Neural cell (in vitro differentiated cells): ENCODE measurements at regions not wholly inside any gene's neighbourhood (a gene's known extent, or its start where the extent isn't known, plus 50 kb on each side); places are given as distances from the start of the nearest gene placed in this dataset.
A peak's percentile ranks its signal among the peaks of the same experiment; 100 is the strongest.

ENCODE experiments used
- EP300 ChIP-seq: fragments of 450-650 bp; conservative IDR thresholded peaks from 2 replicates; pipeline ENCODE4 v1.6.1; 2014; ENCODE audit warnings: antibody characterized with exemption, mild to moderate bottlenecking, moderate library complexity; ENCODE audit not compliant: poor library complexity, severe bottlenecking
- TF ChIP-seq, protein P1 (sequence below): fragments of 450-650 bp; IDR thresholded peaks from 2 replicates; pipeline ENCODE4 v1.5.1; 2014; ENCODE audit warnings: antibody characterized with exemption, mild to moderate bottlenecking, moderate library complexity; ENCODE audit not compliant: poor library complexity, severe bottlenecking

DNA sequence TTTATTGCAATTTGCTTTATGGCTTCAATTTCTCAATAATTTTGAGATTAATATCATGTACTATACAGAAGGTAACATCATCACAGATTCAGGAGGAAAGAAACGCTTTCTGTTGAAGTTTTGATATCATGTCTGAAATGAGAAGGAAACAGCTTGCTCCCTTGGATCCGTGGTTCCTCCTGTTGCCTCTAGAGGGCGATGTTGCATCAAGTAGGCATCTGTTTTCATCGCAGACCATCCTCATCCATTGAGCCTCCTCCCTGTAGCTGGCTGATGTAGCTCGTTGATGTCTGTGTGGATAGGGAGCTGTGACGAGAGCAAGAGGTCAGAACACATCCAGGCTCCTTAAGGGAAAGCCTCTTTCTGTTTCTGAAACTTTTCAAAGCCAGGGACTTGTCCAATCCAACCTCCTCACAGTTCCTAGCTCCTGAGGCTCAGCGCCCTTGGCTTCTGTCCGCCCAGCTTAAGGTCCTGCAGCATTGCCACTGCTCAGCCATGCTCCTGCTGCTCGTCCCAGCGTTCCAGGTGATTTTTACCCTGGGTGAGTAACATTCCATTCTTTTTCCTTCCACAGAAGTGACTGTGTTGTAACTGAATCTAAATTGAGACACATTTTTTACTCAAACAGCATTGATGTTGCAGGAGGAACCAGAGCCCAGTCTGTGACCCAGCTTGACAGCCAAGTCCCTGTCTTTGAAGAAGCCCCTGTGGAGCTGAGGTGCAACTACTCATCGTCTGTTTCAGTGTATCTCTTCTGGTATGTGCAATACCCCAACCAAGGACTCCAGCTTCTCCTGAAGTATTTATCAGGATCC lies 304.8 kb upstream of the OR4E1 start:
- TF ChIP-seq EP300 = no peak
- TF ChIP-seq, protein P1, sequence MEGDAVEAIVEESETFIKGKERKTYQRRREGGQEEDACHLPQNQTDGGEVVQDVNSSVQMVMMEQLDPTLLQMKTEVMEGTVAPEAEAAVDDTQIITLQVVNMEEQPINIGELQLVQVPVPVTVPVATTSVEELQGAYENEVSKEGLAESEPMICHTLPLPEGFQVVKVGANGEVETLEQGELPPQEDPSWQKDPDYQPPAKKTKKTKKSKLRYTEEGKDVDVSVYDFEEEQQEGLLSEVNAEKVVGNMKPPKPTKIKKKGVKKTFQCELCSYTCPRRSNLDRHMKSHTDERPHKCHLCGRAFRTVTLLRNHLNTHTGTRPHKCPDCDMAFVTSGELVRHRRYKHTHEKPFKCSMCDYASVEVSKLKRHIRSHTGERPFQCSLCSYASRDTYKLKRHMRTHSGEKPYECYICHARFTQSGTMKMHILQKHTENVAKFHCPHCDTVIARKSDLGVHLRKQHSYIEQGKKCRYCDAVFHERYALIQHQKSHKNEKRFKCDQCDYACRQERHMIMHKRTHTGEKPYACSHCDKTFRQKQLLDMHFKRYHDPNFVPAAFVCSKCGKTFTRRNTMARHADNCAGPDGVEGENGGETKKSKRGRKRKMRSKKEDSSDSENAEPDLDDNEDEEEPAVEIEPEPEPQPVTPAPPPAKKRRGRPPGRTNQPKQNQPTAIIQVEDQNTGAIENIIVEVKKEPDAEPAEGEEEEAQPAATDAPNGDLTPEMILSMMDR = peak; percentile 67
